OCI-LY1 (cell line): ENCODE measurements at regions not wholly inside any gene's neighbourhood (a gene's known extent, or its start where the extent isn't known, plus 50 kb on each side); places are given as distances from the start of the nearest gene placed in this dataset.

Source experiments
- EZH2 ChIP-seq: fragments of 200-600 bp; sonication (generic), shearing (Covaris generic); IDR thresholded peaks from 2 replicates; pipeline ENCODE4 v1.8.0; 2017; ENCODE audit warnings: borderline replicate concordance, mixed run types, mild to moderate bottlenecking, antibody characterized with exemption, low read length, moderate library complexity, mixed read lengths
- TF ChIP-seq, protein P1 (sequence below): fragments of 200-600 bp; sonication (generic), shearing (Covaris generic); IDR thresholded peaks from 2 replicates; pipeline ENCODE4 v1.5.1; 2017; ENCODE audit warnings: mild to moderate bottlenecking, antibody characterized with exemption, low read length, moderate library complexity, mixed read lengths

DNA sequence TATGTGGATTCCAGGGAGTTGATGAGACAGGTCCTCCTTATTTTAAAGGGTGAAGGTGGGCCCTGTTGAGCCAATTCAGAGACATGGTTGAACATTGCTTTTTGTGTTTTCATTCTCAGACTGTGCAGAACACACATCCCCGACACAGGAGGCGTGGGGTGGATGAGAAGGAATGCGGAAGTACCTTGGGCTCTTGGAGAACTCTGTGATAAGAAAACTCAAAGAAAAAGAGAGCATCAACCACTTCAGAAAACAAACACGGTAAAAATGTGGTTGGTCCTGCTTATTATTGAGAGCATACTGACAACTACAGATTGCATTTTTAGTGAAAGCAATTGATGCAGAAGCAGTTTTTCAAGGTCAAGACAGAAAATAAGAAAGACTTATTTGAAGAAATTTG, 659.8 kb downstream of the IRX1 start:
- TF ChIP-seq, protein P1, sequence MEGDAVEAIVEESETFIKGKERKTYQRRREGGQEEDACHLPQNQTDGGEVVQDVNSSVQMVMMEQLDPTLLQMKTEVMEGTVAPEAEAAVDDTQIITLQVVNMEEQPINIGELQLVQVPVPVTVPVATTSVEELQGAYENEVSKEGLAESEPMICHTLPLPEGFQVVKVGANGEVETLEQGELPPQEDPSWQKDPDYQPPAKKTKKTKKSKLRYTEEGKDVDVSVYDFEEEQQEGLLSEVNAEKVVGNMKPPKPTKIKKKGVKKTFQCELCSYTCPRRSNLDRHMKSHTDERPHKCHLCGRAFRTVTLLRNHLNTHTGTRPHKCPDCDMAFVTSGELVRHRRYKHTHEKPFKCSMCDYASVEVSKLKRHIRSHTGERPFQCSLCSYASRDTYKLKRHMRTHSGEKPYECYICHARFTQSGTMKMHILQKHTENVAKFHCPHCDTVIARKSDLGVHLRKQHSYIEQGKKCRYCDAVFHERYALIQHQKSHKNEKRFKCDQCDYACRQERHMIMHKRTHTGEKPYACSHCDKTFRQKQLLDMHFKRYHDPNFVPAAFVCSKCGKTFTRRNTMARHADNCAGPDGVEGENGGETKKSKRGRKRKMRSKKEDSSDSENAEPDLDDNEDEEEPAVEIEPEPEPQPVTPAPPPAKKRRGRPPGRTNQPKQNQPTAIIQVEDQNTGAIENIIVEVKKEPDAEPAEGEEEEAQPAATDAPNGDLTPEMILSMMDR, result no peak
- no peak for TF ChIP-seq EZH2
